HEK293T (cell line): ENCODE measurements at regions not wholly inside any gene's neighbourhood (a gene's known extent, or its start where the extent isn't known, plus 50 kb on each side); places are given as distances from the start of the nearest gene placed in this dataset.

Source experiments
- CTCF ChIA-PET: fragments of 350-600 bp; formaldehyde crosslinking; extraction: SDS; loops from one replicate; lab custom pipeline; 2021; ENCODE audit warnings: antibody characterized with exemption, inconsistent platforms; lab: Yijun Ruan, JAX
- POLR2A ChIA-PET: fragments of 350-600 bp; formaldehyde crosslinking; extraction: SDS; loops from one replicate; lab custom pipeline; 2020; ENCODE audit warnings: antibody characterized with exemption, inconsistent platforms; lab: Yijun Ruan, JAX
- DNase-seq: peaks from one replicate; pipeline ENCODE4 v3.0.0; 2012; ENCODE audit warnings: mixed read lengths; ENCODE audit errors: extremely low spot score
- ARNT ChIP-seq: fragments of 450-650 bp; IDR thresholded peaks from 2 replicates; pipeline ENCODE4 v1.6.1; 2017; ENCODE audit warnings: mild to moderate bottlenecking
- BHLHE40 ChIP-seq: fragments of 450-650 bp; IDR thresholded peaks from 2 replicates; pipeline ENCODE4 v1.6.1; 2016; ENCODE audit warnings: mild to moderate bottlenecking, moderate library complexity, borderline replicate concordance
- CTBP1 ChIP-seq: fragments of 450-650 bp; IDR thresholded peaks from 2 replicates; pipeline ENCODE4 v1.6.1; 2016; ENCODE audit warnings: borderline replicate concordance
- ELF4 ChIP-seq: fragments of 450-650 bp; IDR thresholded peaks from 2 replicates; pipeline ENCODE4 v1.6.1; 2017; ENCODE audit warnings: antibody characterized with exemption
- FOXA1 ChIP-seq: fragments of 450-650 bp; IDR thresholded peaks from 2 replicates; pipeline ENCODE4 v1.6.1; 2016; ENCODE audit warnings: mild to moderate bottlenecking
- FOXK2 ChIP-seq: fragments of 450-650 bp; IDR thresholded peaks from 2 replicates; pipeline ENCODE4 v1.6.1; 2016; ENCODE audit warnings: mild to moderate bottlenecking
- FOXM1 ChIP-seq: fragments of 450-650 bp; IDR thresholded peaks from 2 replicates; pipeline ENCODE4 v1.6.1; 2017; ENCODE audit warnings: mild to moderate bottlenecking, borderline replicate concordance
- HDGF ChIP-seq: fragments of 450-650 bp; IDR thresholded peaks from 2 replicates; pipeline ENCODE4 v1.6.1; 2017; ENCODE audit warnings: antibody characterized with exemption, borderline replicate concordance
- L3MBTL2 ChIP-seq: fragments of 450-650 bp; conservative IDR thresholded peaks from 2 replicates; pipeline ENCODE4 v1.6.1; 2016; ENCODE audit warnings: mild to moderate bottlenecking
- LEF1 ChIP-seq: fragments of 450-650 bp; IDR thresholded peaks from 2 replicates; pipeline ENCODE4 v1.6.1; 2017; ENCODE audit warnings: mild to moderate bottlenecking, borderline replicate concordance
- NFRKB ChIP-seq: fragments of 450-650 bp; IDR thresholded peaks from 2 replicates; pipeline ENCODE4 v1.6.1; 2016; ENCODE audit warnings: mild to moderate bottlenecking, moderate library complexity
- PKNOX1 ChIP-seq: fragments of 450-650 bp; IDR thresholded peaks from 2 replicates; pipeline ENCODE4 v1.6.1; 2016
- SP1 ChIP-seq: fragments of 450-650 bp; IDR thresholded peaks from 2 replicates; pipeline ENCODE4 v1.6.1; 2017
- SUZ12 ChIP-seq: fragments of 450-650 bp; IDR thresholded peaks from 2 replicates; pipeline ENCODE4 v1.6.1; 2016; ENCODE audit warnings: mild to moderate bottlenecking
- TARDBP ChIP-seq: fragments of 450-650 bp; IDR thresholded peaks from 2 replicates; pipeline ENCODE4 v1.6.1; 2016
- ZNF384 ChIP-seq: fragments of 450-650 bp; IDR thresholded peaks from 2 replicates; pipeline ENCODE4 v1.6.1; 2016

DNA sequence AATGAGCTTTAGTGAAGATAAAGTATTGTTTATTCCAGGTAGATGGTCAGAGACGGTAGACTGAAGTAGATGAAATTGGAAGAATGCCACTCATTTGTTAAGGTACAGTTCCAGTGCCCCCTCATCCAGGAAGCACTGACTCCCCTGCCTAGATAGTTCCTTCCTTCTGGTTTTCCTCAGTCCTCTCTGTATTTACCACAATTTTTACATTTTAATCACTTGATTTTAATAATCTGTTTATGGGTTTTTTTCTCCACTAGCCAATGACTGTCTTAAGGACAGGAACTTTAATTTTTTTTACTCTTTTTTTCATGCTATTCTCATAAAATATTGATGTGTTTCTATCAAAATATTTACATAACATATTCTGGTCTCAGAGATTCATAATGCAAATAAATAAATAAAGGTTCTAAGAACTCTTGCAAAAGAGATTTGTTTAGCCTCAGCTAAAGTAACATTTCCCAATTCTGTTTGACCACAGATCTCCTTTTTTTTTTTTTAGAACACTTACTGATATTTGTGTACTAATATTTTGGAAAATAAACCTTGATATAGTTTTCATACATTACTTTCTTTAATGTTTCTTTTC lies 651.6 kb downstream of the PLPP3 start:
- no peak for DNase-seq
- POLR2A ChIA-PET = no interaction called here
- no peak for TF ChIP-seq HDGF
- TF ChIP-seq FOXK2 = no peak
- no peak for TF ChIP-seq FOXM1
- no peak for TF ChIP-seq L3MBTL2
- TF ChIP-seq LEF1 = no peak
- no peak for TF ChIP-seq CTBP1
- TF ChIP-seq ARNT = no peak
- TF ChIP-seq ELF4 = no peak
- TF ChIP-seq TARDBP = no peak
- TF ChIP-seq SUZ12 = no peak
- no peak for TF ChIP-seq FOXA1
- TF ChIP-seq ZNF384 = no peak
- TF ChIP-seq BHLHE40 = no peak
- TF ChIP-seq PKNOX1 = no peak
- TF ChIP-seq NFRKB = no peak
- TF ChIP-seq SP1 = no peak
- CTCF ChIA-PET = no interaction called here

DNA sequence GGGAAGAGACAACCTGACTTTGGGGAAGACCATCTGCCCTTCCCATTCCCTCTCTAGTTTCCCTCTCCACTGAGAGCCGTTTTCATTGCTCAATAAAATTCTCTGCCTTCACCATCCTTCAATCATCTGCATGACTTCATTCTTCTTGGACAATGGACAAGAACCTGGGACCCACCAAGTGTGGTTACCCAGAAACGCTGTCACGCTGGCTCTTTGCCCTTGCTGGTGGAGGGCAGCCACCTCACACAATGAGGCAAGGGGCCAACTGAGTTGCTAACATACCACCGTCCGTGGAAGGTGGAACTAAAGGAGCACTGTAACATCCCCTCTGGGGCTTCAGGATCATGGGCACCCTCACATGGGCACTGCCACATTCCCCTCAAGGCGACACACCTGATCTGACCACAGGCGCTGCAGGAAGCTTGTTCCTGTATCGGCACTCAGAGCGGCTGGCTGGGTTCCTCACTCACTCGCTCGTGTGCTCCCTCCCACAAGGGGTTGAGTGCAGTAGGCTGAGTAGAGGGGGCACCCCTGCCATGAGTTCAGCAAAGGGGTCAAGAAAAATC lies 652.4 kb downstream of the PLPP3 start:
- CTCF ChIA-PET = no interaction called here
- TF ChIP-seq NFRKB (no peak), LEF1 (no peak), ELF4 (no peak), FOXK2 (no peak), ARNT (no peak), FOXM1 (no peak), HDGF (no peak), SUZ12 (no peak), ZNF384 (no peak), TARDBP (no peak), L3MBTL2 (no peak), CTBP1 (no peak), FOXA1 (no peak), SP1 (no peak), PKNOX1 (no peak), BHLHE40 (no peak)
- POLR2A ChIA-PET = no interaction called here
- no peak for DNase-seq

- ChIA-PET CTCF (no interaction called here), POLR2A (no interaction called here)
- TF ChIP-seq CTBP1 (no peak), LEF1 (no peak), HDGF (no peak), BHLHE40 (no peak), FOXK2 (no peak), ARNT (no peak), SUZ12 (no peak), FOXA1 (no peak), ELF4 (no peak), PKNOX1 (no peak), NFRKB (no peak), SP1 (no peak), ZNF384 (no peak), FOXM1 (no peak), L3MBTL2 (no peak), TARDBP (no peak)
- no peak for DNase-seq
Observed at GRCh38 chr1:55916907-55917306, 662.5 kb downstream of the PLPP3 start.

DNA sequence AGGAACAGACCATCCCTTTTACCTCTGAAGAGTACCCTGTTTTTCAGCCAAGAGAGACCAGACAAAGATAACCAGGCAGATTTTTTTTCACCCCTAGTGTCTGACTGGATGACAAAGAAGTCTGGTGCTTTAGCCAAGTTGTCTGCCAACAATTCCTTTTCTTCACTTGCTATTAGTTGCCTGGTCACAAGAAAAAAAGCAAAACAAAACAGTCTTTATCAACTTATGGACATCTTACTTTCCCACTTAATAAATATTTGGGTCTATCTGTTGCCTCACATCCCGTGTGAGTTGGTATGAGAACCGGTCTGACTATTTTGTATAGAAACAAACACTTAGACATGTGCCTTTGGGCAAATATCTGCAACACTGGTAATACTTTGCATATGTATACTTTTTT lies 662.9 kb downstream of the PLPP3 start:
- TF ChIP-seq BHLHE40 = no peak
- TF ChIP-seq HDGF = no peak
- no peak for TF ChIP-seq FOXM1
- TF ChIP-seq ELF4 = no peak
- no peak for TF ChIP-seq NFRKB
- DNase-seq = no peak
- ChIA-PET CTCF (no interaction called here), POLR2A (no interaction called here)

DNA sequence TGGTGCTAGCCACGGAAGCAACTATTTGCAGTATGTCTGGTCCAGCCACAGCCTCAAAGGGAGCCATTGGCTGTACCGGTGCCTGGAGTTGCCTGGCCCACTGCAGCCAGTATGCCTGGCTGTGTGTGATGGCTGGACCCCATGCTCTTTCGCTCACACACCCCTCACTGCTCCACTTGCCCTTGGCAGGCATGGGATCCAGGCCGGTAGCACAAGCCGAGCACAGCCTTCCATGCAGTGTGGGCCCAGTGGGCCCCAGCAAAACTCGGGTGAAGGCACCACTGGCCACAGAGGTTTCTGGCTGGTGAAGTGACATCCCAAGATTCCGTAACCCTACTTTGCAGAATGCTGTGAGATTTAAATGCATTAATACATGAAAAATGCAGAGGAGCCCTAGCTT lies 665.8 kb downstream of the PLPP3 start:
- ChIA-PET POLR2A (no interaction called here), CTCF (no interaction called here)
- DNase-seq = no peak
- TF ChIP-seq FOXK2 (no peak), FOXM1 (no peak), TARDBP (no peak), ZNF384 (no peak)

DNA sequence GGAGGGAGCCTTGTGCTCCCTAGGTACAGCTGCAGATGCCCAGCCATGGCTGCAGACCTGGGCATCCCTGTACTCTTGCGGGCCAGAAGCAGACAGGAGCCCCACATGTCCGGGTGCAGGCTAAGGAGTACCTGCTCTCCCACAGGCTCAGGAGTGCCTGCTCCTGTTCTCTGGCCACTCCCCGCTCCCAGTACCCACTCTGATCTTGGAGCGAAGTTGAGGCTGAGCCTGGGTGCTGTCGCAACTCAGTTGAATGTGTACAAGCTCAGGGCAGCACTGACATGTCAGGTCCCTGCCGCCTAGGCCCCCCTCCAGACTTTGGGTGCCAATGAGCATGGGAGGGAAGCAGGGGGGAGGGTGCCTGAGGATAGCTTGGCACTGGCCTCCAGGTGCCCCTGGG lies 666.9 kb downstream of the PLPP3 start:
- no peak for TF ChIP-seq PKNOX1
- TF ChIP-seq ELF4 = no peak
- TF ChIP-seq TARDBP = no peak
- no peak for TF ChIP-seq LEF1
- TF ChIP-seq CTBP1 = no peak
- TF ChIP-seq FOXM1 = no peak
- TF ChIP-seq L3MBTL2 = no peak
- TF ChIP-seq FOXA1 = no peak
- TF ChIP-seq SP1 = no peak
- no peak for TF ChIP-seq SUZ12
- no peak for TF ChIP-seq FOXK2
- no peak for TF ChIP-seq NFRKB
- no peak for TF ChIP-seq HDGF
- no peak for TF ChIP-seq BHLHE40
- TF ChIP-seq ARNT = no peak
- no peak for TF ChIP-seq ZNF384
- no peak for DNase-seq
- POLR2A ChIA-PET = no interaction called here
- CTCF ChIA-PET = no interaction called here
